HG03039 (cell line): ENCODE measurements at regions not wholly inside any gene's neighbourhood (a gene's known extent, or its start where the extent isn't known, plus 50 kb on each side); places are given as distances from the start of the nearest gene placed in this dataset.
"Not testable (repeated sequence)": the region's sequence is repeated elsewhere in the genome, so short reads cannot be mapped to it uniquely, and the experiment has no call there.

Experiments used
- ATAC-seq: cut with Tn5 transposase; IDR thresholded peaks from one replicate; pipeline ENCODE4 v1.9.1; 2021; ENCODE audit warnings: mild to moderate bottlenecking, moderate library complexity; ENCODE audit not compliant: unreplicated experiment

DNA sequence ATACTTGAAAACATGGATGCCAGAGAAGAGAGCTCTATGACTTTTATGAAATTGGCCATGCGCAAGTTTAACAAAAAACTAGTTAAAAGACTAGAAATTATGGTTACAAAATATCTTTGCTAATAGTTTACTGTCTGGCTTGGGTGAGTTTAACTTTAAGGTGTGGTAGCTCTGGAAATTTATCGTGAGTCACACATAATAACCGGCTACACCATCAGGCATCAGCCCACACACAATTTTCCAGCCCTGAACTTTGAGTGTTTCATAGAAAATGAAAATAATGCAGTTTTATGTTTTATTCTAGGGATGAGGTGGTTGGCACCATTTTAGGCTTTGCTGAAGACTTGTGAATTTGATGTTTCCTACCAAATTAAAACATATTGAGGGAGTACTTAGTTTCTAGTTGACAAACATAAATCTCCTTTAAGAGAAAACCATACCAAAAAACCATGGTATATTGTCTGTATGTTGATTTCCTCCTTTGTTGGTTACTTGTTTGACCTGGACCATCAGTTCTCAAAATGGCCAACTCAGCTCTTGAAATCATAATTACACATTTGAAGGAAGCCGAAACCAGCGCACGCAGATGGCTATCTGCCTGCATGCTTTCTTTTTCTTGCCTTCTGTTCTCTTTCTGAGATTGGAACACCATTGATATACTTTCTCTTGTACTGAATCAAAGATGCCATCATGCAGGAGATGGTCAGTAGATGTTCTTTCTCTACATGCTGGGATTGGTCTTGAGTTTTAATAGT, 125.1 kb downstream of the AKAP11 start:
- no peak for ATAC-seq

DNA sequence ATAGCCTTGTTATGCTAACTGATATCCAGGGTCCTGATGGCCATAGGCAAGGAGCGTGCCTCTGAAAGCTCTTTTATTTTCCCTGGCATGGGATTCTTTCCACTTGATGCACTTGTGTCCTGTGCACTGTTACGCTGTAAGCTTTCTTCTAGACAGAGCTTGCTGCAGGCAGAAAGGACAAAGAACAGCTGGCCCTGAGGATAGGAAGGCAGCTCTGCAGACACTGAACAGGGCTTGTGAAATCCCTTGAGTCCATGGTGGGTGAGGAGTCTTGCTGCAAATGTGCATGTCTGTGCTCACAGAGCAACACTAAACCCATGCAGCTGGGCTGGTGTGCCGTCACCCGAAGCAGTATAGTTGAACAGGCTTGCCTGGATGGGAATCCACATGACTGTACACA, 126.6 kb downstream of the AKAP11 start:
- no peak for ATAC-seq

- ATAC-seq: no peak
Observed at GRCh38 chr13:42400188-42400833, 128.4 kb downstream of the AKAP11 start.

DNA sequence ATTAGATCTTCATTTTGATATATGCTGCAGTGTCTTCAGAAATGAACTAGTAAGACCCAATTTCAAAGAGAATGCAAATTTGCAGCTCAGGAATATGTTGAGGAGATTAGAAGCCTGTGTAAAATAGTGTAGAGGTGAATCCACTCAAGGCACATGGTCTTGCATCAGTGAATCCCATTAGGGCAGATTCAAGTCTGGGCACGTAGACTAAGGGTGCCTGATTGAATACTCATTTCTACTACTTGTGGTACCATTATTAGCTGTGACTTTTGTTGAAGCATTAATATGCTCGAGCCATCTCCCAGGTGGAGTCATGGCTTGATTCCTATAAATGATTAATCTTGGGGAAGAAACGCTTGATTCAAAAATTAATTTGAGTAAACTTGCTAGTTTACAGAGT, 129.4 kb downstream of the AKAP11 start:
- no peak for ATAC-seq

DNA sequence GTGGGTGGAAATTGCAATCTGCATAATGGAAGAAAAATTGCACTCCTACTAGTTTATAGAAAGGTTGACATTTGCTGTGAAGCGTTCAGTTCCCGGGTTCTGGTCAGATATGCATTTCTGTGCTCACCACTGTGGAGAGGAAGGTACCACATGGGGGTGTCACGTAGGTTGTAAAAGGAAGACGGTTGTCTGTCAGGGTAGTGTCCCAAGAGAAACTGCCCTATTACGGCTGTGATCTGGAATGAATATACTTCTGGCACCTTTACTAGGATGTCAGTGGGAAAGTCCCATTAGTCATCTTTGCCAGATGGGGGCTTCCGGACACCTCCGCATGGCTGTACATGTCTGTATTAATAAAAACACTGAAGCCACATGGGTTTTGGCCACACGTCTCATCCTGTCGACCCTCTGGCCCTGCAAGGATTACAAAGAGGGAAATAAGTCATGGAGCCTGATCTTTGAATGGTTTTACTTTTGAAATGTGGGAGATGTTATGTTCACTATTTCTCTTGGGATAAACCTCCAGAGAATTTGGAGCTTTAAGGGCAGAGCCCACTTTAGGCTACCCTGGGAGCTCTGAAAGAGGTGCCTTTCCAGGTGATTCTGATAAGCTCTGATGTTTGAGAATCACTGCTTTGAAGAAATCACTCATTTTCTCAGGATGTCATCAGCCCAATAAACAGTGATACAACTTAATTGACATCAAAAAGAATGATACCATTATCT, 133.9 kb downstream of the AKAP11 start:
- peak; percentile 65 for ATAC-seq

- no peak for ATAC-seq
Observed at GRCh38 chr13:42409075-42409474, 137.1 kb downstream of the AKAP11 start.

DNA sequence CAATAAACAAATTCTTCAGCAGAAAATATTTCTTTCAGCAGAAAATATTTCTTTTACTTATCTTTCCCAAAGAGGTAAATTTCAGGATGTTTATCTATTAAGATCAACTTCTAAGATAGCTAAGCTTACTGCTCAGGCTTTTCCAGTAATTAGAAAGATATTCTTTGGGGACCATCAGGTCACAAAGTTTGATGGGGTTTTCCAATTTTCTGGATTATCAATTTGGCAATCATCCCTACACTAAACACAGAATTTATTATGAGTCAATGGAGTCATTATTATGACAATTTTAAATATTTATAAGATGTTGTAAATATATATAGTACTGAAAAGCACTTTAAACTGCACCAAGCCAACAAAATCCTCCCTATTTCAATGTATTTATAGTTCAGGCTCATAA, 137.6 kb downstream of the AKAP11 start:
- no peak for ATAC-seq

- no peak for ATAC-seq
Observed at GRCh38 chr13:42412812-42413483, 141.0 kb downstream of the AKAP11 start.

- no peak for ATAC-seq
Observed at GRCh38 chr13:42413484-42413815, 141.5 kb downstream of the AKAP11 start.

GRCh38 chr13:42417626-42418025, 145.7 kb downstream of the AKAP11 start:
- ATAC-seq: no peak

DNA sequence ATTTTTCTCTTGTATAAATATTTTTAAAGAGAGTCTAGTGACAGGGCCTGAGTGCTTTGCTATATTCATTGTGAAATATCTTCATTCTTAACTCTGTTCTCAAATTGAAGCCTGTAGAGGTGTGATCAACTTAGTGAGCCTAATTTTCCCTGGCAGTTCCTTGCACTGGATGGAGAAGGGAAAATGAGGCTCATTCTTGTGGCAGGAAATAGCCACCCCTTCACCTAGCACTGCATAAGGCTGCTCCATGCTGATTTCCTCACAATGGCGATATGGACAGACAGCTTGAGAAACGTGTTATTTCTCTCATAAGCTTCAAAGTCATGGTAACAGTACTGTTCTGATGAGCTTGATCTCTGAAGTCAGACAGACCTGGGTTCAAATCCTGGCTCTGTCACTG, 146.2 kb downstream of the AKAP11 start:
- no peak for ATAC-seq

DNA sequence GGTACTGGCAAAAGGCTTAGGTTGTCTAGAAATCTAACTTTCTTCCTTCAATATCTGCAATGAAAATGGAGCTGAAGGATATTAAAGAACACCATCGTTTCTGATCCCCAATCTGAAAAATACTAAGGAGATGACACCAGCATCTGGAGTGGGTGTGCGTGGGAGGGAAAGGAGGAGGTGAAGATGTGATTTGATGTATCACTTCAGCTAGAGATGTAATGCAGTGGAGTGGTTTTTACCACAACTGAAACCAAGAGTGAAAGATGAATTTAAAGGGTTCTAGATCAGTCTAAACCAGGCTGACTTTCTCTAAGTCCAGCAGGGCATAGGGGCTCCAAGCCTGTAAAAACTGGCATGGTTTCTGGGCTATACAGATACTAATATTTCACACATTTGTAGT, 148.4 kb downstream of the AKAP11 start:
- peak; percentile 83 for ATAC-seq

GRCh38 chr13:42422681-42423080, 150.7 kb downstream of the AKAP11 start:
- no peak for ATAC-seq

GRCh38 chr13:42424182-42424581, 149.8 kb upstream of the TNFSF11 start:
- no peak for ATAC-seq

- ATAC-seq: no peak
Observed at GRCh38 chr13:42445354-42445753, 128.6 kb upstream of the TNFSF11 start.

GRCh38 chr13:42446597-42446996, 127.4 kb upstream of the TNFSF11 start:
- ATAC-seq: not testable (repeated sequence)

- no peak for ATAC-seq
Observed at GRCh38 chr13:42453091-42453645, 120.8 kb upstream of the TNFSF11 start.

DNA sequence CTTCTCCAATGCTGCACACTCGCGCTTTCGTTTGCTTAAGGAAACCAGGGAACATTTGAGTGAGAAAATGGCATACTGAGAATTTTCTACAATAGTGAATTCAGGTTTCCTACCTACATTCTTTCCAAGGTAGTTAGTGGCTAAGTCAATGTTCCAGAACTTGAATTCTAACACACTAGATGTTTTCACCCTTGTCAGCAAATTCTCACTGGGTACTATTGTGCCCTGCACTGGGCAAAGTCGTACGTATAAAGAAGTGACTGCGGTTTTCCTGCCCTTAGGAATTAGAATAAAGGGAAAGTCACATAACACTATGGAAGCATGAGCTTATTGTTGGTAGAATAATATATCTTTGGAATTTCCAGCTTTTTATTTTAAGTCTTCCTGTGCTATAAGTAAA, 119.2 kb upstream of the TNFSF11 start:
- ATAC-seq: no peak

- no peak for ATAC-seq
Observed at GRCh38 chr13:42458193-42458592, 115.8 kb upstream of the TNFSF11 start.

- no peak for ATAC-seq
Observed at GRCh38 chr13:42466123-42466522, 107.8 kb upstream of the TNFSF11 start.

GRCh38 chr13:42466609-42467008, 107.3 kb upstream of the TNFSF11 start:
- ATAC-seq: no peak
